ENCODE measurements at regions not wholly inside any gene's neighbourhood (a gene's known extent, or its start where the extent isn't known, plus 50 kb on each side); places are given as distances from the start of the nearest gene placed in this dataset.

DNA sequence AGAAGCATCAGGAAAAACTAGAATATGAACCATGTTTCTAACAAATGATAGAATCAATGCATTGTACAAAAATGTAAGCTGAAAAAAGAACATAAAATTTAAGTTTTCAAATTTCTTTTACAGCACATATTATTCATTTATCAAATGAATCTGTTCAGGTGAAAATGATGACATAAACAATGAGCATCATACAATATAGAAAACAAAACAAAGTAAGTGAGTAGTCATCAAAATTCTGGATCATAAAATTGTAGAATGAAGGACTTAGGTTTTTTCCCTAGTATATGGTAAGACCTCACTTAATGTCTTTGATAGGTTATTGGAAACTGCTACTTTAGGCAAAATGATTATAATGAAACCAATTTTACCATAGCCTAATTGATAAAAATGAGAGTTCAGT is 427.0 kb upstream of the KCNH7 start:
- H3K4me3 ChIP-seq (replicated peaks; ENCODE audit: low read depth, low read length), result no peak overlapping the region
- no peak for DNase-seq (ENCODE audit: low read depth)
- no peak for TF ChIP-seq CTCF (IDR thresholded peaks at IDR 0.05; ENCODE audit: low read length, missing control alignments)

- no peak overlapping the region for H3K4me3 ChIP-seq (replicated peaks; ENCODE audit: low read depth, low read length)
- peak; percentile 79 for DNase-seq (ENCODE audit: low read depth)
- TF ChIP-seq CTCF (IDR thresholded peaks at IDR 0.05; ENCODE audit: low read length, missing control alignments), result no peak
Observed at GRCh38 chr2:163264341-163264740, 425.8 kb upstream of the KCNH7 start.

GRCh38 chr2:163259489-163259888 is 420.9 kb upstream of the KCNH7 start:
- TF ChIP-seq CTCF (IDR thresholded peaks at IDR 0.05; ENCODE audit: low read length, missing control alignments), result no peak
- DNase-seq (ENCODE audit: low read depth), result peak; percentile 1
- H3K4me3 ChIP-seq (replicated peaks; ENCODE audit: low read depth, low read length), result no peak overlapping the region

DNA sequence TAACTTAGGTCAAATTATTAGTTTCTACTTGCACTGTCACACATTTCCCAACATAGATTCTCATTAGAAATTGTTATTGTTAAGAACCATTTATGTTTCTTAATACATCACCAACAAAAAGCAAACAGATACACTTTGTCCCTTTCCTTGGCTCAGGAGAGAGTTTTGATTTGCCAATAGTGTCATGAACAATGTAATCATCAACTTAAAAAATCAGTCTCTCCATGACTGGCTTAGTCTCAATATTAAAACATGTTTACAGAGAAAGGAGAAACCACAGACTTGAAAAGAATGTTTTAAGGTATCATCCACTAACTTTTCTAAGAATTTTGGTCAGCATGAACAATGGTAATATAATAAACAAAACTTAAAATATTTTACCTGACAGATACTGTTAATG is 416.5 kb upstream of the KCNH7 start:
- DNase-seq (ENCODE audit: low read depth), result no peak
- no peak overlapping the region for H3K4me3 ChIP-seq (replicated peaks; ENCODE audit: low read depth, low read length)
- TF ChIP-seq CTCF (IDR thresholded peaks at IDR 0.05; ENCODE audit: low read length, missing control alignments), result no peak

- H3K4me3 ChIP-seq (replicated peaks; ENCODE audit: low read depth, low read length), result no peak overlapping the region
- no peak for DNase-seq (ENCODE audit: low read depth)
- no peak for TF ChIP-seq CTCF (IDR thresholded peaks at IDR 0.05; ENCODE audit: low read length, missing control alignments)
Observed at GRCh38 chr2:163253621-163254285, 415.2 kb upstream of the KCNH7 start.

DNA sequence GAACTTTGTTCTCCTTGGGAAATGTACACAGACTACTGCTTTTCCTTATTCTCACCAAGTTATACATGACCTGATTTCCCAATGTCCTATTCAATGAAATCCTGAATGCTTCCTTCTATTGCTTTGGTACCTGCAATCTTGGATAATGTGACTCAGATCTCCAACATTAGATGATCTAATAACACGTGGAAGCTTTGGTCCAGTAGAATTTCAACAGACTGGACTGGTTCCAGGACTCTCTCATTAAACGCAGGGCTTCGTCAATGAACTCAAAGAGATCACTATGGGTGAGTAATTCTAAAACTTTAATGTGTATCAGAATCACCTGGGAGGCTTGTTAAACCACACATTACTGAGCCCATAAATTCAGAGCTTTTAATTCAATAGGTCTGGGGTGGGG is 413.6 kb upstream of the KCNH7 start:
- no peak for TF ChIP-seq CTCF (IDR thresholded peaks at IDR 0.05; ENCODE audit: low read length, missing control alignments)
- DNase-seq (ENCODE audit: low read depth), result no peak
- H3K4me3 ChIP-seq (replicated peaks; ENCODE audit: low read depth, low read length), result no peak overlapping the region
